WERI-Rb-1 (cell line): ENCODE measurements at regions not wholly inside any gene's neighbourhood (a gene's known extent, or its start where the extent isn't known, plus 50 kb on each side); places are given as distances from the start of the nearest gene placed in this dataset.

Experiments
- DNase-seq: peaks from one replicate; pipeline ENCODE4 v3.0.0-alpha.2; 2020
- H3K27ac ChIP-seq: fragments of 250-450 bp; sonication (Bioruptor Pico); 2 replicates; pipeline ENCODE4 v1.5.1; 2020; ENCODE audit warnings: mild to moderate bottlenecking, moderate library complexity
- H3K27me3 ChIP-seq: fragments of 250-450 bp; sonication (Bioruptor Pico); 2 replicates; pipeline ENCODE4 v1.5.1; 2021; ENCODE audit warnings: mild to moderate bottlenecking, low read depth, moderate library complexity; ENCODE audit not compliant: insufficient read depth, severe bottlenecking
- H3K36me3 ChIP-seq: fragments of 250-450 bp; sonication (Bioruptor Pico); 2 replicates; pipeline ENCODE4 v1.5.1; 2020; ENCODE audit warnings: mild to moderate bottlenecking, moderate library complexity
- H3K4me3 ChIP-seq: 2 replicates; pipeline ENCODE4 v1.5.1; 2011; ENCODE audit warnings: low read depth, mild to moderate bottlenecking, control low read depth, low read length
- H3K9me3 ChIP-seq: fragments of 250-450 bp; sonication (Bioruptor Pico); 2 replicates; pipeline ENCODE4 v1.5.1; 2021; ENCODE audit warnings: mild to moderate bottlenecking, moderate library complexity; ENCODE audit not compliant: severe bottlenecking
- TF ChIP-seq, protein P1 (sequence below): IDR thresholded peaks from 2 replicates; pipeline ENCODE4 v1.5.1; 2011; ENCODE audit warnings: low read depth, mild to moderate bottlenecking, control low read depth, inconsistent platforms, low read length

- no peaks in the 10 kb centered on the region for H3K27me3 ChIP-seq
- DNase-seq: no peak
- H3K9me3 ChIP-seq: no peaks in the 10 kb centered on the region
- no peak overlapping the region for H3K27ac ChIP-seq
- H3K36me3 ChIP-seq: no peaks in the 10 kb centered on the region
- H3K4me3 ChIP-seq: no peak overlapping the region
- TF ChIP-seq, protein P1, sequence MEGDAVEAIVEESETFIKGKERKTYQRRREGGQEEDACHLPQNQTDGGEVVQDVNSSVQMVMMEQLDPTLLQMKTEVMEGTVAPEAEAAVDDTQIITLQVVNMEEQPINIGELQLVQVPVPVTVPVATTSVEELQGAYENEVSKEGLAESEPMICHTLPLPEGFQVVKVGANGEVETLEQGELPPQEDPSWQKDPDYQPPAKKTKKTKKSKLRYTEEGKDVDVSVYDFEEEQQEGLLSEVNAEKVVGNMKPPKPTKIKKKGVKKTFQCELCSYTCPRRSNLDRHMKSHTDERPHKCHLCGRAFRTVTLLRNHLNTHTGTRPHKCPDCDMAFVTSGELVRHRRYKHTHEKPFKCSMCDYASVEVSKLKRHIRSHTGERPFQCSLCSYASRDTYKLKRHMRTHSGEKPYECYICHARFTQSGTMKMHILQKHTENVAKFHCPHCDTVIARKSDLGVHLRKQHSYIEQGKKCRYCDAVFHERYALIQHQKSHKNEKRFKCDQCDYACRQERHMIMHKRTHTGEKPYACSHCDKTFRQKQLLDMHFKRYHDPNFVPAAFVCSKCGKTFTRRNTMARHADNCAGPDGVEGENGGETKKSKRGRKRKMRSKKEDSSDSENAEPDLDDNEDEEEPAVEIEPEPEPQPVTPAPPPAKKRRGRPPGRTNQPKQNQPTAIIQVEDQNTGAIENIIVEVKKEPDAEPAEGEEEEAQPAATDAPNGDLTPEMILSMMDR: no peak
Measured at GRCh38 chr12:102781117-102781516, 135.9 kb downstream of the PAH start.

DNA sequence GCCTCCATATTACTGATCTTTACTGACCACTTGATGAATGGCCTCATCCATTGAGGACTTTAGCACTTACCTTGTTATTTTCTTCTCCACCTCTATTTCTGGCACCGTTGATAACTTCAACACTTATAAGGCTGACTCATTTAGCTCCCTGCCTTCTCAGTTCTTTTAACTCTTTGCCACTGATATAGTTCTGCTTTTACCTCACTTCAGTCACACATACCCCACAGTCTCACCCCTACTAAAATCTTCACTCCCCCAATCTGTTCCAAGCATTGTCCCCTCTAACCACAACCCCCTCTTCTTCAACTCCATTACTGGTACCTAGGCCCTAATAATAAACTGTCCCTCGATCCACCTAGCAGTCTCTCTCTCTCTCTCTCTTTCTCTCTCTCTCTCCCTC is 141.0 kb downstream of the PAH start:
- no peaks in the 10 kb centered on the region for H3K36me3 ChIP-seq
- TF ChIP-seq, protein P1: no peak
- H3K4me3 ChIP-seq: no peak overlapping the region
- DNase-seq: no peak
- no peaks in the 10 kb centered on the region for H3K9me3 ChIP-seq
- H3K27ac ChIP-seq: no peak overlapping the region
- no peaks in the 10 kb centered on the region for H3K27me3 ChIP-seq

DNA sequence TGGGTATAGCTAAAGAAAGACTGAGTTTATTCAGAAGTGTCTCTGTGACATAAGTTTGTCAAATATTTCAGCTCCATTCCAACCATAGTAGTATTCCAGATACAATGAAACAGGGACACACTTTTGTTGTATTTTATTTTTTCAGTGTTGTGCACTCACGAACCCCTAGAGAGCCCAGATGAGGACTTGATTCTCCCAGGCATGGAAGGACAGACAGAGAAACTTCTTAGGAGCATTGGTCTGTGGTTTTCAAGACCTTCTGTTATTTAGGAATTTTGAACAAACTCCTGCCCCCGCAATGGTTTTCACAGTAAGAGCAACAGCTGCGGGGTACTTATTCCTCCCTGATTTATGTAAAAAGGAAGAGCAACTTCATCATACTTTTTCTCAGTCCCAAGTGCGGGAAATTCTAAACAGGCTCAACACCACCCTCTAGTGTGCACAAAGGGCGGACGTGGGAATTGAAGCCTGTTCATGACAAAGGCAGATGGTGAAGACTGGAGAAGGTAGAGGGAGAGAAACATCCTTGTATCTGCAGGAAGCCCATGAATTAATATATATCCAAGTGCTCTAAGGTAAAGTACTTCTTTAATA is 147.6 kb downstream of the PAH start:
- H3K36me3 ChIP-seq: no peaks in the 10 kb centered on the region
- no peak overlapping the region for H3K4me3 ChIP-seq
- H3K27me3 ChIP-seq: no peaks in the 10 kb centered on the region
- TF ChIP-seq, protein P1: peak; percentile 69
- DNase-seq: peak; percentile 62
- H3K27ac ChIP-seq: no peak overlapping the region
- no peaks in the 10 kb centered on the region for H3K9me3 ChIP-seq

DNA sequence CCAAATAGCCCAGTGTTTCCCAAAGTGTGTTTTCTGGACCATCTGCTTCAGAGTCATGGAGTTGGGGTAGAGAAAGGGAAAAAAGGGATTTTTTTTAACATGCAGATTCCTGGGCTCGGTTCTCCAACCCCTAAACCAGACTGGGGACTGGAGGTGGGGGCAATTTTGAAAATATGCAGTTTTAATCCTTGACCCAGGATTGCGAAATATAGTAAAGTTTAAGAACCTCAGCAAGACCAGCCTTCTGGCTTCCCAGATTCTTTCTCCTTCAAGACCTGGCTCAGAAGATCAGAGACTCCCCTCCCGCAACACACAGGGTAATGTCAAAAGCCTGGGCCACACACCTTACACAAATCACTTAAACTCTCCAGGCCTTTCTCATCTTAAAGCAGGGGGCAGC is 150.1 kb downstream of the PAH start:
- TF ChIP-seq, protein P1: no peak
- DNase-seq: no peak
- no peaks in the 10 kb centered on the region for H3K9me3 ChIP-seq
- no peak overlapping the region for H3K27ac ChIP-seq
- no peak overlapping the region for H3K4me3 ChIP-seq
- H3K27me3 ChIP-seq: no peaks in the 10 kb centered on the region
- no peaks in the 10 kb centered on the region for H3K36me3 ChIP-seq

GRCh38 chr12:102765736-102766135 is 151.3 kb downstream of the PAH start:
- H3K9me3 ChIP-seq: no peaks in the 10 kb centered on the region
- H3K36me3 ChIP-seq: no peaks in the 10 kb centered on the region
- DNase-seq: no peak
- H3K4me3 ChIP-seq: no peak overlapping the region
- TF ChIP-seq, protein P1: no peak
- no peaks in the 10 kb centered on the region for H3K27me3 ChIP-seq
- no peak overlapping the region for H3K27ac ChIP-seq

DNA sequence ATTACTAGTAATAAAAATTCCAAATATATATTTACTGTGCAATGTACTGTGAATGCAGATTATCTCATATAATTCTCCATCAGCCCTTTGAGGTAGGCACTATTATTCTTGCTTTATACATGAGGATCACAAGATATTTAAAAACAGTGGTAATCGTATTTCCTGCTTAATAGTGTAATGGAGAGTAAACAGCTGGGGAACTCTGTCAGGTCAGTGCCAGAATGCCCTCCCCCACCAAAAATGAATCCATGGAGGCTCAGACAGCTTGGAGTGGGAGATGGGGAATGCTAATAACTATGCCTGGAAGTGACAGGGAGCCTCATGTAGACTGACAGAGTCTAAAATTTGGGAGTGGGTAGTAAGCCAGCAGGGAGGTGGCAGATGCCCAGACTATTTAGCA is 153.6 kb downstream of the PAH start:
- Histone ChIP-seq H3K27ac (peak overlapping the region; percentile 21), H3K36me3 (no peaks in the 10 kb centered on the region), H3K27me3 (no peaks in the 10 kb centered on the region), H3K9me3 (no peaks in the 10 kb centered on the region), H3K4me3 (no peak overlapping the region)
- TF ChIP-seq, protein P1: no peak
- peak; percentile 27 for DNase-seq
